GM12872 (cell line): ENCODE measurements at regions not wholly inside any gene's neighbourhood (a gene's known extent, or its start where the extent isn't known, plus 50 kb on each side); places are given as distances from the start of the nearest gene placed in this dataset.

Experiments used
- CTCF ChIP-seq: IDR thresholded peaks from 3 replicates; pipeline ENCODE4 v1.5.1; 2011; ENCODE audit warnings: low read depth, mild to moderate bottlenecking, low read length, moderate library complexity; ENCODE audit not compliant: insufficient read depth

GRCh38 chr6:109236115-109237076, 141.1 kb downstream of the CEP57L1 start:
- TF ChIP-seq CTCF = peak; percentile 45; the same call in 2 of the 3 replicates

- no peak for TF ChIP-seq CTCF
Measured at GRCh38 chr6:109235481-109236038, 140.3 kb downstream of the CEP57L1 start.

GRCh38 chr6:109230453-109230852, 135.1 kb downstream of the CEP57L1 start:
- no peak for TF ChIP-seq CTCF

- no peak for TF ChIP-seq CTCF
Measured at GRCh38 chr6:109229536-109229935, 134.2 kb downstream of the CEP57L1 start.

- TF ChIP-seq CTCF = no peak
Measured at GRCh38 chr6:109227646-109228045, 132.3 kb downstream of the CEP57L1 start.

GRCh38 chr6:109226353-109226752, 131.0 kb downstream of the CEP57L1 start:
- no peak for TF ChIP-seq CTCF

- no peak for TF ChIP-seq CTCF
Measured at GRCh38 chr6:109225946-109226345, 130.6 kb downstream of the CEP57L1 start.
